Activated naive CD4-positive, alpha-beta T cell treated with anti-CD3 and anti-CD28 coated beads for 36 hours (primary cell): ENCODE measurements at regions not wholly inside any gene's neighbourhood (a gene's known extent, or its start where the extent isn't known, plus 50 kb on each side); places are given as distances from the start of the nearest gene placed in this dataset.

Source experiments
- CTCF ChIA-PET: fragments of 350-600 bp; sonication (Branson Sonifier 250); formaldehyde crosslinking; loops from one replicate; lab custom pipeline; 2021; ENCODE audit warnings: antibody characterized with exemption; lab: Charles Lee
- DNase-seq: peaks from one replicate; pipeline ENCODE4 v3.0.0-alpha.2; 2020
- H3K27ac Mint-ChIP-seq: one replicate; pipeline ENCODE4 v1.8.0; 2021; ENCODE audit warnings: mild to moderate bottlenecking, mixed read lengths
- H3K27me3 Mint-ChIP-seq: one replicate; pipeline ENCODE4 v1.8.0; 2021; ENCODE audit warnings: low read depth, mixed read lengths
- H3K36me3 Mint-ChIP-seq: one replicate; pipeline ENCODE4 v1.8.0; 2021; ENCODE audit warnings: low read depth, mixed read lengths
- H3K4me1 Mint-ChIP-seq: one replicate; pipeline ENCODE4 v1.8.0; 2021; ENCODE audit warnings: low read depth, mixed read lengths
- H3K4me3 Mint-ChIP-seq: one replicate; pipeline ENCODE4 v1.8.0; 2021; ENCODE audit warnings: mild to moderate bottlenecking, moderate library complexity, mixed read lengths
- H3K9me3 Mint-ChIP-seq: one replicate; pipeline ENCODE4 v1.8.0; 2021; ENCODE audit warnings: mixed read lengths
- intact Hi-C: fragments of 100-400 bp; cut with micrococcal nuclease; formaldehyde crosslinking; loops from one replicate; pipeline ENCODE4 v1.15.1; 2023

GRCh38 chr7:142332421-142332820 lies 74.6 kb upstream of the PRSS58 start:
- no peak for DNase-seq
- no peaks in the 10 kb centered on the region for H3K9me3 Mint-ChIP-seq
- H3K4me3 Mint-ChIP-seq, result peak overlapping the region; percentile 47
- peak overlapping the region; percentile 50 for H3K27ac Mint-ChIP-seq
- CTCF ChIA-PET, result interaction anchor here (1.8 kb wide), 1 partner anchor 28 kb away, joined by 5 read pairs; no protein-coding TSS in a partner anchor
- intact Hi-C loops, result no loop called here
- peaks cover 8% of the 10 kb centered on the region for H3K4me1 Mint-ChIP-seq
- peaks cover 16% of the 10 kb centered on the region for H3K27me3 Mint-ChIP-seq
- H3K36me3 Mint-ChIP-seq, result no peaks in the 10 kb centered on the region

DNA sequence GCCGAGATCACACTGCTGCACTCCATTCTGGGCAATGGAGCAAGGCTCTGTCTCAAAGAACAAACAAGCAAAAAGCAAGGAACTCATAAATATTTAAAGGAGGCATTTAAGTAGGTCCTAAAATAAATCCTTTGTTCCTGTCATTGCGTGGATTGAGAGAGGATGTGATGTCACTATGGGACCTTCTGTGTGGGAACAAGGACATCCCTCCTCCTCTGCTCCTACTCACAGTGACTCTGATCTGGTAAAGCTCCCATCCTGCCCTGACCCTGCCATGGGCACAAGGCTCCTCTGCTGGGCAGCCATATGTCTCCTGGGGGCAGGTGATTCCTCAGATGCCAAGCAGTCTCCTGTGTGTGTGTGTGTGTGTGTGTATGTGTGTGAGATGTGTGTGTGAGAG lies 74.1 kb upstream of the PRSS58 start:
- intact Hi-C loops, result no loop called here
- Mint-ChIP-seq H3K4me3 (peak overlapping the region; percentile 47), H3K27ac (peak overlapping the region; percentile 63), H3K4me1 (peaks cover 4% of the 10 kb centered on the region), H3K27me3 (peaks cover 16% of the 10 kb centered on the region), H3K9me3 (no peaks in the 10 kb centered on the region), H3K36me3 (no peaks in the 10 kb centered on the region)
- no peak for DNase-seq
- CTCF ChIA-PET, result no interaction called here

DNA sequence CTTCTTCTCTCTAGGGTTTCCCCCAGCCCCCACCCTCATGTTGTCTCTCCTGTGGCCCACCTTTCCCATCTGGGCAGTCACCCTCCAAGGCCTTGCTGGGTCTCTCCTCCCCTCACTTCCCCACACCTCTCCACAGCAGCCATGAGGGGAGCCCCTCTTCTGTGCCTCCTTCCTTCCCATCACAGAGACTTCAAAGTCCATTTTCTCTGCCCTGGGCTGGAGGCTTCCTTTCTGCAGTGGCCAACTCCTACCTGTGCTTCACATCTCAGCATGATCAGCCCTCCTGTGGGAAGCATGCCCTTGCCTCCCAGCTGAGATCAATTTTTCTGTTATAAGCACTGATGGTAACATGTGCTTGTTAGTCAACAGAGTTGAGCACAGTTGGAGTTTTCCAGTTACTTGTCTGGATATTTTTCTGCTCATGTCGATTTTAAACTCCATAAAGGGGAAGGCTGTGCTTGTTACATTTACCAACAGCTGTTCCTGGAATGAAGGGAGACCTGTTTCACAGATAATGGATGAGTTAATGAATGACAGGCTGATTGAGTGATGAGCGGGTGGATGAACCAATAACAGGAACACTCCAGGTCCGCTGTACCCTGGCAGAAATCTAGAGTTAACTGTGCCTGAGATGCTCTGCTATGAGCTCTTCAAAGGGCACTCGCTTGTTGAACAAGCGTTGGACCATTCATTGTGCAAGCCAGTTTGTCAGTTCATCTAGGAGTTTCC lies 71.4 kb upstream of the PRSS58 start:
- no peaks in the 10 kb centered on the region for H3K9me3 Mint-ChIP-seq
- peaks cover 16% of the 10 kb centered on the region for H3K27me3 Mint-ChIP-seq
- H3K27ac Mint-ChIP-seq, result peak overlapping the region; percentile 65
- intact Hi-C loops, result no loop called here
- CTCF ChIA-PET, result interaction anchor here (0.6 to 0.8 kb wide), 2 partner anchors 9 to 55 kb away, joined by 3 to 4 read pairs; no protein-coding TSS in a partner anchor
- no peaks in the 10 kb centered on the region for H3K36me3 Mint-ChIP-seq
- no peak for DNase-seq
- H3K4me3 Mint-ChIP-seq, result peak overlapping the region; percentile 6
- H3K4me1 Mint-ChIP-seq, result peaks cover 14% of the 10 kb centered on the region

GRCh38 chr7:142328551-142328950 lies 70.7 kb upstream of the PRSS58 start:
- no peaks in the 10 kb centered on the region for H3K9me3 Mint-ChIP-seq
- peaks cover 20% of the 10 kb centered on the region for H3K4me1 Mint-ChIP-seq
- no peak for DNase-seq
- intact Hi-C loops, result no loop called here
- peaks cover 15% of the 10 kb centered on the region for H3K27me3 Mint-ChIP-seq
- H3K27ac Mint-ChIP-seq, result peak overlapping the region; percentile 88
- H3K36me3 Mint-ChIP-seq, result no peaks in the 10 kb centered on the region
- CTCF ChIA-PET, result no interaction called here
- peak overlapping the region; percentile 42 for H3K4me3 Mint-ChIP-seq

DNA sequence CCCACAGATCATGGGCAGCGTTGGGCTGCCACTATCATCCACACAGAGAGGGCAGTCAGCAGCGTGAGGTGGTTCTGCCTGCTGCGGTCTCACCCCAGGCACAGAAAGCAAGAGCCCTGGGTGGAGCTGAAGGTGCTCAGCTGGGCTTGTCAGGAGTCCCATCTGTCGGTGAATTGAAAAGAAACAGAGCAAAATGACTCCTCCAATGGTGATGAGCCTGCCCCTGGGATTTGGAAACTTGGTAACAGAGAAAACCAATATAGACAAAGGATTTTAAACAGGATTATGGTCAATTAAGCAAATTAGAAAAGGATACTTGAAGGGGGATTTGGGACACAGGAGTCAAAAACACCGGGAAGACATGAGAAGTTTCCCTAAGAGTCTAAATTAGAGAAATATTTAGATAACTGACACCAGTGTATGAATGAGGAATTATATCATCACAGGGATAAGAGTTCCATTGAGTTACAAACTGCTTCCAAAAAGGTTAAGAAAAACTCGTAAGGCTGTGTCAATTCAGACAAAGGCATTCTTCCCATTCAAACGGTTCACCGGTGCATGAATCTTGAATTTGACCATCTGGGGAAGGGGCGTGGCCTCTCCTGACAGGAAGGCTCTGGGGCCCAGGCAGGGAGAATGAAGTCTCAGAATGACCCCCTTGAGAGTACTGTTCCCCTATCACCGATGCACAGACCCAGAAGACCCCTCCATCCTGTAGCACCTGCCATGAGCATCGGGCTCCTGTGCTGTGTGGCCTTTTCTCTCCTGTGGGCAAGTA lies 70.0 kb upstream of the PRSS58 start:
- no peak for DNase-seq
- Mint-ChIP-seq H3K27me3 (peaks cover 11% of the 10 kb centered on the region), H3K4me1 (peaks cover 22% of the 10 kb centered on the region), H3K4me3 (peak overlapping the region; percentile 49), H3K36me3 (no peaks in the 10 kb centered on the region), H3K9me3 (no peaks in the 10 kb centered on the region), H3K27ac (peak overlapping the region; percentile 88)
- intact Hi-C loops, result no loop called here
- CTCF ChIA-PET, result interaction anchor here (0.7 kb wide), 1 partner anchor 13 kb away, joined by 3 read pairs; no protein-coding TSS in a partner anchor

- intact Hi-C loops, result loop anchor here (1.0 to 5.0 kb wide), 4 partner anchors 22 to 894 kb away; no protein-coding TSS in a partner anchor
- peak; percentile 81 for DNase-seq
- Mint-ChIP-seq H3K9me3 (no peaks in the 10 kb centered on the region), H3K4me1 (peaks cover 29% of the 10 kb centered on the region), H3K27ac (peak overlapping the region; percentile 73), H3K4me3 (peak overlapping the region; percentile 41), H3K27me3 (no peaks in the 10 kb centered on the region), H3K36me3 (no peaks in the 10 kb centered on the region)
- CTCF ChIA-PET, result interaction anchor here (0.6 to 3.1 kb wide), 25 partner anchors 9 to 679 kb away, joined by 3 to 30 read pairs (median 4); no protein-coding TSS in a partner anchor
Measured at GRCh38 chr7:142323706-142324105, 65.8 kb upstream of the PRSS58 start.

GRCh38 chr7:142321391-142321790 lies 63.5 kb upstream of the PRSS58 start:
- intact Hi-C loops, result loop anchor here (2.0 to 5.0 kb wide), 5 partner anchors 19 to 896 kb away; no protein-coding TSS in a partner anchor
- no peaks in the 10 kb centered on the region for H3K27me3 Mint-ChIP-seq

DNA sequence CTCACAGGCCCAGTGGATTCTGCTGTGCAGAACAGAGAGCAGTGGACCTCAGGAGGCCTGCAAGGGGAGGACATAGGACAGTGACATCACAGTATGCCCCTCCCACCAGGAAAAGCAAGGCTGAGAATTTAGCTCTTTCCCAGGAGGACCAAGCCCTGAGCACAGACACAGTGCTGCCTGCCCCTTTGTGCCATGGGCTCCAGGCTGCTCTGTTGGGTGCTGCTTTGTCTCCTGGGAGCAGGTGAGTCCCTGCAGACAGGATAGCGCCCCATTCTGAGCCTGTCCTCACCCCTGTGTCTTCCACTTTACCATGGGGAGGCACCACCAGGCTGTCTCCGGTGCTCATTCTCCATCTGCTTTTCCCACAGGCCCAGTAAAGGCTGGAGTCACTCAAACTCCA lies 63.0 kb upstream of the PRSS58 start:
- no peak for DNase-seq
- H3K36me3 Mint-ChIP-seq, result no peaks in the 10 kb centered on the region
- peak overlapping the region; percentile 60 for H3K27ac Mint-ChIP-seq
- H3K4me3 Mint-ChIP-seq, result peak overlapping the region; percentile 41
- intact Hi-C loops, result loop anchor here (1.0 to 5.0 kb wide), 6 partner anchors 18 to 896 kb away; no protein-coding TSS in a partner anchor
- CTCF ChIA-PET, result interaction anchor here (0.9 to 11.4 kb wide), 12 partner anchors 9 to 895 kb away, joined by 3 to 113 read pairs (median 5); no protein-coding TSS in a partner anchor
- no peaks in the 10 kb centered on the region for H3K27me3 Mint-ChIP-seq
- H3K4me1 Mint-ChIP-seq, result peaks cover 18% of the 10 kb centered on the region
- H3K9me3 Mint-ChIP-seq, result no peaks in the 10 kb centered on the region

More at GRCh38 chr7:142321391-142321790, 63.5 kb upstream of the PRSS58 start:
- no peaks in the 10 kb centered on the region for H3K36me3 Mint-ChIP-seq
- peak overlapping the region; percentile 41 for H3K4me3 Mint-ChIP-seq
- CTCF ChIA-PET, result interaction anchor here (1.3 to 11.4 kb wide), 6 partner anchors 18 to 681 kb away, joined by 3 to 113 read pairs (median 6); no protein-coding TSS in a partner anchor
- H3K27ac Mint-ChIP-seq, result peak overlapping the region; percentile 39
- DNase-seq, result no peak
- peaks cover 19% of the 10 kb centered on the region for H3K4me1 Mint-ChIP-seq
- no peaks in the 10 kb centered on the region for H3K9me3 Mint-ChIP-seq

DNA sequence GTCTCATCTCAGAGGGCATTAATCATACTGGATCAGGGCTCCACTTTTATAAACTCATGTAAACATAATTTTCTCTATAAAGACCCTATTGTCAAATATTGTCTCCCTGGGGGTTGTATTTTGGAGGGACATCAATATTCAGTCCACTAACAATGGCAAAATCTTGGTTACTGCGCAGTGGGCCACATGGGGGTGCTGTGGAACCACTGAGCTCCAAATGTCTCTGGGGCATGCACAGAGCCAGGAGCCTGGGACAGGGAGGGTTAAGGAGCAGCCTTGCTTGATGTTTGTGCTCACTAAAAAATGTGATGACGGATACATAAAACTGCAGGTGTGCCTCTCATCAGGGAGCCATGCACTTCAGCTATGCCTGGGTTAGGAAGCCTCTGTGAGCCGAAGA lies 62.1 kb upstream of the PRSS58 start:
- H3K4me3 Mint-ChIP-seq, result peak overlapping the region; percentile 12
- H3K9me3 Mint-ChIP-seq, result no peaks in the 10 kb centered on the region

GRCh38 chr7:142314281-142314680 lies 56.4 kb upstream of the PRSS58 start:
- H3K27ac Mint-ChIP-seq, result no peak overlapping the region
- H3K4me3 Mint-ChIP-seq, result no peak overlapping the region
- H3K9me3 Mint-ChIP-seq, result no peaks in the 10 kb centered on the region
- no peak for DNase-seq
- H3K4me1 Mint-ChIP-seq, result peaks cover 13% of the 10 kb centered on the region
- intact Hi-C loops, result no loop called here
- CTCF ChIA-PET, result interaction anchor here (0.6 to 11.4 kb wide), 9 partner anchors 9 to 717 kb away, joined by 3 to 113 read pairs (median 3); no protein-coding TSS in a partner anchor
- peaks cover 5% of the 10 kb centered on the region for H3K27me3 Mint-ChIP-seq
- H3K36me3 Mint-ChIP-seq, result no peaks in the 10 kb centered on the region

More for the DNA sequence above, 62.1 kb upstream of the PRSS58 start:
- Mint-ChIP-seq H3K4me1 (peaks cover 18% of the 10 kb centered on the region), H3K36me3 (no peaks in the 10 kb centered on the region), H3K27ac (peak overlapping the region; percentile 60), H3K27me3 (no peaks in the 10 kb centered on the region)
- intact Hi-C loops, result loop anchor here (1.0 to 5.0 kb wide), 6 partner anchors 17 to 897 kb away; no protein-coding TSS in a partner anchor
- CTCF ChIA-PET, result interaction anchor here (0.6 to 11.4 kb wide), 20 partner anchors 10 to 896 kb away, joined by 3 to 113 read pairs (median 5); no protein-coding TSS in a partner anchor
- DNase-seq, result peak; percentile 66

DNA sequence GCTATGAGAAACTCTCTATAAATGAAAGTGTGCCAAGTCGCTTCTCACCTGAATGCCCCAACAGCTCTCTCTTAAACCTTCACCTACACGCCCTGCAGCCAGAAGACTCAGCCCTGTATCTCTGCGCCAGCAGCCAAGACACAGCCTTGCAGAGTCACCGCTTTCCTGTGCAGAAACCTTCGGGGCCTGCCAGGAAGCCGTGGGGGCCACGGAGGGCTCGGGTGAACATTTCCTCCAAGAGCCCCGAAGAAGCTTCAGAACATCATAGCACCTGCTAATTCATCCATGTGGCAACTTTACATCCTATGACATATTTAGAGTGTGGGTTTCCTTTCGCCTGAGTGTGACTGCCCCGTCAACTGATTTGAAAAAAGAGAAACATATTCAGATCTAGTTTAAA lies 55.7 kb upstream of the PRSS58 start:
- H3K27ac Mint-ChIP-seq, result peak overlapping the region; percentile 63
- intact Hi-C loops, result loop anchor here (1.0 kb wide), 1 partner anchor 10 kb away; no protein-coding TSS in a partner anchor
- H3K4me3 Mint-ChIP-seq, result peak overlapping the region; percentile 55
- CTCF ChIA-PET, result interaction anchor here (0.7 to 11.4 kb wide), 7 partner anchors 10 to 718 kb away, joined by 3 to 113 read pairs (median 4); no protein-coding TSS in a partner anchor
- DNase-seq, result peak; percentile 72
- peaks cover 5% of the 10 kb centered on the region for H3K27me3 Mint-ChIP-seq
- H3K9me3 Mint-ChIP-seq, result no peaks in the 10 kb centered on the region
- H3K4me1 Mint-ChIP-seq, result peaks cover 13% of the 10 kb centered on the region
- H3K36me3 Mint-ChIP-seq, result no peaks in the 10 kb centered on the region
